Occipital lobe (tissue), 1 donor: ENCODE measurements at regions not wholly inside any gene's neighbourhood (a gene's known extent, or its start where the extent isn't known, plus 50 kb on each side); places are given as distances from the start of the nearest gene placed in this dataset.

Experiments
- DNase-seq: peaks from one replicate; lab custom pipeline; 2025; lab: John Stamatoyannopoulos, UW

GRCh38 chr10:107740962-107741690 lies 576.6 kb upstream of the SORCS1 start:
- DNase-seq: no peak

- no peak for DNase-seq
Observed at GRCh38 chr10:107739951-107740350, 575.4 kb upstream of the SORCS1 start.

GRCh38 chr10:107733328-107734130 lies 569.0 kb upstream of the SORCS1 start:
- DNase-seq: no peak

GRCh38 chr10:107732045-107732444 lies 567.5 kb upstream of the SORCS1 start:
- DNase-seq: no peak

- DNase-seq: no peak
Observed at GRCh38 chr10:107728807-107729206, 564.3 kb upstream of the SORCS1 start.

- DNase-seq: no peak
Observed at GRCh38 chr10:107727767-107728317, 563.3 kb upstream of the SORCS1 start.

- DNase-seq: no peak
Observed at GRCh38 chr10:107718864-107719263, 554.4 kb upstream of the SORCS1 start.

GRCh38 chr10:107717046-107717445 lies 552.5 kb upstream of the SORCS1 start:
- DNase-seq: no peak

GRCh38 chr10:107715565-107715964 lies 551.1 kb upstream of the SORCS1 start:
- no peak for DNase-seq

- no peak for DNase-seq
Observed at GRCh38 chr10:107708981-107709380, 544.5 kb upstream of the SORCS1 start.

- no peak for DNase-seq
Observed at GRCh38 chr10:107706096-107706725, 541.7 kb upstream of the SORCS1 start.

- no peak for DNase-seq
Observed at GRCh38 chr10:107701943-107702342, 537.4 kb upstream of the SORCS1 start.

- no peak for DNase-seq
Observed at GRCh38 chr10:107692072-107692471, 527.6 kb upstream of the SORCS1 start.

- DNase-seq: no peak
Observed at GRCh38 chr10:107689323-107689722, 524.8 kb upstream of the SORCS1 start.

- DNase-seq: no peak
Observed at GRCh38 chr10:107687701-107688100, 523.2 kb upstream of the SORCS1 start.

GRCh38 chr10:107686095-107686494 lies 521.6 kb upstream of the SORCS1 start:
- DNase-seq: no peak

GRCh38 chr10:107671960-107672359 lies 507.5 kb upstream of the SORCS1 start:
- no peak for DNase-seq

GRCh38 chr10:107666214-107666613 lies 501.7 kb upstream of the SORCS1 start:
- DNase-seq: no peak

- no peak for DNase-seq
Observed at GRCh38 chr10:107665459-107665858, 501.0 kb upstream of the SORCS1 start.

GRCh38 chr10:107657851-107658250 lies 493.3 kb upstream of the SORCS1 start:
- DNase-seq: no peak

GRCh38 chr10:107656932-107657331 lies 492.4 kb upstream of the SORCS1 start:
- no peak for DNase-seq

- DNase-seq: no peak
Observed at GRCh38 chr10:107653832-107654287, 489.4 kb upstream of the SORCS1 start.
